ENCODE measurements at regions not wholly inside any gene's neighbourhood (a gene's known extent, or its start where the extent isn't known, plus 50 kb on each side); places are given as distances from the start of the nearest gene placed in this dataset.

- TF ChIP-seq, protein P1, sequence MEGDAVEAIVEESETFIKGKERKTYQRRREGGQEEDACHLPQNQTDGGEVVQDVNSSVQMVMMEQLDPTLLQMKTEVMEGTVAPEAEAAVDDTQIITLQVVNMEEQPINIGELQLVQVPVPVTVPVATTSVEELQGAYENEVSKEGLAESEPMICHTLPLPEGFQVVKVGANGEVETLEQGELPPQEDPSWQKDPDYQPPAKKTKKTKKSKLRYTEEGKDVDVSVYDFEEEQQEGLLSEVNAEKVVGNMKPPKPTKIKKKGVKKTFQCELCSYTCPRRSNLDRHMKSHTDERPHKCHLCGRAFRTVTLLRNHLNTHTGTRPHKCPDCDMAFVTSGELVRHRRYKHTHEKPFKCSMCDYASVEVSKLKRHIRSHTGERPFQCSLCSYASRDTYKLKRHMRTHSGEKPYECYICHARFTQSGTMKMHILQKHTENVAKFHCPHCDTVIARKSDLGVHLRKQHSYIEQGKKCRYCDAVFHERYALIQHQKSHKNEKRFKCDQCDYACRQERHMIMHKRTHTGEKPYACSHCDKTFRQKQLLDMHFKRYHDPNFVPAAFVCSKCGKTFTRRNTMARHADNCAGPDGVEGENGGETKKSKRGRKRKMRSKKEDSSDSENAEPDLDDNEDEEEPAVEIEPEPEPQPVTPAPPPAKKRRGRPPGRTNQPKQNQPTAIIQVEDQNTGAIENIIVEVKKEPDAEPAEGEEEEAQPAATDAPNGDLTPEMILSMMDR (conservative IDR thresholded peaks at IDR 0.05): no peak
- H3K56ac ChIP-seq (ENCODE audit: insufficient read length, low read depth, low read length): no peak overlapping the region
- no peak overlapping the region for H2BK15ac ChIP-seq (ENCODE audit: low read depth, low read length)
- H3K4me1 ChIP-seq (ENCODE audit: insufficient read depth, low read length): no peaks in the 10 kb centered on the region
- H3K14ac ChIP-seq (ENCODE audit: insufficient read depth, low read length): no peak overlapping the region
- no peak overlapping the region for H2BK120ac ChIP-seq (ENCODE audit: low read depth, low read length, poor library complexity, severe bottlenecking)
- H2BK12ac ChIP-seq (ENCODE audit: insufficient read length, low read depth, low read length): no peak overlapping the region
- H4K5ac ChIP-seq (ENCODE audit: insufficient read length, low read depth, low read length): no peak overlapping the region
- H3K18ac ChIP-seq (ENCODE audit: insufficient read length, low read depth, low read length): no peak overlapping the region
- Mint-ChIP-seq H3K4me1 (peaks cover 6 to 8% of the 10 kb centered on the region in 2 experiments), H3K27ac (no peak overlapping the region; a peak in 1 of 7 replicates), H3K36me3 (ENCODE audit: insufficient read depth in 1 of 3, low read depth in 3 of 3) (peaks cover 4 to 10% (median 4%) of the 10 kb centered on the region in 3 experiments; a peak in 3 of 7 replicates), H3K9me3 (peaks cover 3 to 14% of the 10 kb centered on the region in 2 experiments; a peak in 4 of 5 replicates), H3K27me3 (ENCODE audit: low read depth) (no peaks in the 10 kb centered on the region), H3K4me3 (no peak overlapping the region)
- no peak overlapping the region for H3K9ac ChIP-seq (ENCODE audit: extremely low read depth, insufficient read length, low read length)
- no peak for DNase-seq
- no peaks in the 10 kb centered on the region for H4K20me1 ChIP-seq (ENCODE audit: control insufficient read depth, insufficient read depth, insufficient read length)
- no peak overlapping the region for H3K4ac ChIP-seq (ENCODE audit: low read depth, low read length)
- H3K27ac ChIP-seq (ENCODE audit: insufficient read length, low read depth, low read length): no peak overlapping the region
- no peak overlapping the region for H2AK5ac ChIP-seq (ENCODE audit: insufficient read length, low read length)
- H2AFZ ChIP-seq (ENCODE audit: low read length): no peak overlapping the region
- H3K9me3 ChIP-seq (ENCODE audit: control insufficient read depth, low read depth, low read length): no peaks in the 10 kb centered on the region
- WGBS (ENCODE audit: extremely low coverage, insufficient read length, low lambda C conversion rate): no CpG with 5 or more reads among the region's 7 CpGs
- H4K91ac ChIP-seq (ENCODE audit: insufficient read length, low read depth, low read length): no peak overlapping the region
- no peak overlapping the region for H3K23ac ChIP-seq (ENCODE audit: insufficient read length, low read depth, low read length)
- no peaks in the 10 kb centered on the region for H3K27me3 ChIP-seq (ENCODE audit: insufficient read depth, low read length)
- H2BK20ac ChIP-seq (ENCODE audit: low read depth, low read length, poor library complexity, severe bottlenecking): no peak overlapping the region
- H3K23me2 ChIP-seq (ENCODE audit: insufficient read length, low read depth, low read length, poor library complexity, severe bottlenecking): no peaks in the 10 kb centered on the region
- H3K79me2 ChIP-seq (ENCODE audit: insufficient read depth, low read length): no peaks in the 10 kb centered on the region; the same call in 1 of the 2 replicates
- no peak overlapping the region for H4K8ac ChIP-seq (replicated peaks; ENCODE audit: insufficient read length, low read depth, low read length)
- no peak overlapping the region for H3K4me2 ChIP-seq (ENCODE audit: insufficient read depth, insufficient read length, low read length)
- no peak overlapping the region for H2BK5ac ChIP-seq (ENCODE audit: insufficient read length, low read length)
- no peaks in the 10 kb centered on the region for H3K79me1 ChIP-seq (ENCODE audit: insufficient read depth, low read depth, low read length, poor library complexity, severe bottlenecking)
- H3T11ph ChIP-seq (ENCODE audit: low read length): no peak overlapping the region
Measured at GRCh38 chr3:144585953-144586352, 614.3 kb downstream of the DIPK2A start.

All from H9 (cell line).